Tongue (tissue), 1 donor: ENCODE measurements at regions not wholly inside any gene's neighbourhood (a gene's known extent, or its start where the extent isn't known, plus 50 kb on each side); places are given as distances from the start of the nearest gene placed in this dataset.
"Not testable (repeated sequence)": the region's sequence is repeated elsewhere in the genome, so short reads cannot be mapped to it uniquely, and the experiment has no call there.

Experiments
- DNase-seq: peaks from one replicate; pipeline ENCODE4 v3.0.0-alpha.2; 2015

GRCh38 chr1:104028416-104029035, 278.8 kb downstream of the AMY1C start:
- no peak for DNase-seq

DNA sequence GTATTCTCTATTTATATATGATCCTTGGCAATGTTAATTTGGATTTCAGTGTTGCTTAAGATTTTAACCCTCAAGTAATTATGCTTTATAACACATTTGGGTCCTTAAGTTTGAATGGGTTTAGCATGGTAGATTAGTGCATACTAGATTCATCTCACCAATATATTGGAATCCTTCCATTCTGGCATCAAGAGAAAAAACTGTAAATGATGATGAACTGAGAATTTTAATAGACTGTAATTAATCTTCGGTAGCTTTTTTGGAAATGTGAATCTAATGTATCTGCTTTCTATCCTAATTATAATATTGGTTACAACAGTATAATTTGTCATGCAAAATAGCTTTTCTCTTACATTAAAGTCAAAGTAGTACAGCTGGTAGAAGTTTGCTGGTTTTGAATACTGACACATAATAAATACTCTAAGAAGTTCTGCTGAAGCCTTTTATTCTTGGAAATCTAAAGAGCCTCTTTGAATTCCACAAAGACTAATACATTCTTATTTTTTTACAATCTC, 279.8 kb downstream of the AMY1C start:
- DNase-seq: no peak

DNA sequence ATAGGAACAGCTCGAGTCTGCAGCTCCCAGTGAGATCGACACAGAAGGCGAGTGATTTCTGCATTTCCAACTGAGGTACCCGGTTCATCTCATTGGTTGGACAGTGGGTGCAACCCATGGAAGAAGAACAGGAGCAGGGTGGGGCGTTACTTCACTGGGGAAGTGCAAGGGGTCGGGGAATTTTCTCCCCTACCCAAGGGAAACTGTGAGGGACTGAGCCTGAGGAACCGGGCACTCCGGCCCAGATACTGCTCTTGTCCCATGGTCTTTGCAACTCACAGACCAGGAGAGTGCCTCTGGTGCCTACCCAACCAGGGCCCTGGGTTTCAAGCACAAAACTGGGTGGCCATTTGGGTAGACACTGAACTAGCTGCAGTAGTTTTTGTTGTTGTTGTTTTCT, 307.1 kb downstream of the AMY1C start:
- DNase-seq: no peak

GRCh38 chr1:104057219-104057898, 307.7 kb downstream of the AMY1C start:
- DNase-seq: not testable (repeated sequence)

- DNase-seq: not testable (repeated sequence)
Measured at GRCh38 chr1:104061637-104062036, 311.9 kb downstream of the AMY1C start.

- no peak for DNase-seq
Measured at GRCh38 chr1:104064399-104064798, 314.7 kb downstream of the AMY1C start.

DNA sequence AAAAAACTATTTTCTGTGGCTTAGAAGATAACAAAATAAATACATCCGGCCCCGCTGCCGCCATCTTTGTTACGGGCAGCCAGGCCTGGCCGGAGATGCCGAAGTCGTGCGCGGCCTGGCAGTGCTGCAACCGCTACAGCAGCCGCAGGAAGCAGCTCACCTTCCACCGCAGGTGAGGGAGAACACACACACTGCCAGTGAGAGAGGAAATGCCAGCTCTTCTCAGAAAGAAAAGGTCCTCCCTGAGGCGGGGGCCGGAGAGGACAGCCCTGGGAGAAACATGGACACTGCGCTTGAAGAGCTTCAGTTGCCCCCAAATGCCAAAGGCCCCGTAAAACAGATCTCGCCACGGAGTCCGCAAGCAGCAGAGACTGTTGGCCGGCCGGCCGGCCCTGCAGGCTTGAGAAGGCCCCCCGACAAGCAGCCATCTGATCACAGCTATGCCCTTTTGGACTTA, 323.2 kb downstream of the AMY1C start:
- DNase-seq: no peak

DNA sequence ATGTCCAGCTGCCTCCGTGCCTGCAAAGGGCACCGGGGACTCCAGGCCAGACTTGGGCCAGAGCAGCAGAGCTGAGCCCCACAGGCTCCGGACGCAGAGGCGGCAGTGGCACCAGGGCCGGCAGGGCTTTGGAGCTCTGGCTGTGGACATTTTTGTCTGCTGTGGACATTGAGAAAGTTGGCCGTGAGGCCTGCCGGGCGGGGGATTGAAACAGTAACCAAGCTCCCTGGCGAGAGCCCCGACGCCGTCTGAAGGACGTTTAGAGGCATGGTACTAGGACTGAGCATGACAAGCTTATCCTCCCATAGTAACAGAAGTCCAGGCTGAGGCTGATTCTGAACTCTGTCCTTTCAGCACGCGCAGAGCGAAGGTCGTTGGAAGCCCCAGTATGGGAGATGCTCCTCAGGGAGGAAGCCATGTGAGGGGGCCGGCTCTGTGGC, 323.8 kb downstream of the AMY1C start:
- no peak for DNase-seq

DNA sequence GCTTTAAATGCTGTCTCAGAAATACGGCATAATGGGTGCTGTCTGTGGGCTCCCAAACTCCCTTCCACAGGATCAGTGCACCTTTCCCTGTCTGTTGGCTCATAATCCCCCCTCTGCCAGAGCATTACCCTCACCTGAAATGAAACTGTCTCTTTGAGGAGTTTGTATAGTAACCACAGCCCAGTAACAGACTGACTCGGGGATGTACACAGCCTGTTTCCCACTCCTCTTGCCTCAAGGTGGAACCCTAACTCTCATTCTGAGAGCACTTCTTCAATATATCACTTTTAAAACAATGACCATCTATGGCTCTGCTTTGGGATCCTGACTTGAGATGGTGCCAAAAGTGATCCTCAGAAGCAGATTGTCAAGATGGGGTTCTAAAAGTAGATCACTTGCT, 332.5 kb downstream of the AMY1C start:
- DNase-seq: no peak

DNA sequence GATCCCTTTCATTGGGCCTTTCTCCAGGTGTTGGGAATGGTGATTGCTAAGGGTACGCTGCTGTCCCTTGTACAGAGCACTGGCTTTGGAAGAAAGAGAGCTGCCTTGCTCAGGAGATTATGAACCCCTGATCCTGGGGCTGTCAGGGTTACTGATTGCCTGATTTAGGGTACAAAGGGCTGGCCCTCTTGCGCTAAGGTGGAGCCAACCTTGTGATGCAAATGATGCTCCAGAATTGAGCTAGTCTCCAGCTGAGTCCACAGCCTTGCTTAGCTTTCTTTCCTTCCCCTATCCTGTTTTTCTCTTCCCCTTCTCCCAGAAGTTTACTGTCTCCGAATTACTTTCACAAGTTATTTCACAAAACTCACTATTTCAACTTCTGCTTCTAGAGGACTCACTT, 334.7 kb downstream of the AMY1C start:
- no peak for DNase-seq

DNA sequence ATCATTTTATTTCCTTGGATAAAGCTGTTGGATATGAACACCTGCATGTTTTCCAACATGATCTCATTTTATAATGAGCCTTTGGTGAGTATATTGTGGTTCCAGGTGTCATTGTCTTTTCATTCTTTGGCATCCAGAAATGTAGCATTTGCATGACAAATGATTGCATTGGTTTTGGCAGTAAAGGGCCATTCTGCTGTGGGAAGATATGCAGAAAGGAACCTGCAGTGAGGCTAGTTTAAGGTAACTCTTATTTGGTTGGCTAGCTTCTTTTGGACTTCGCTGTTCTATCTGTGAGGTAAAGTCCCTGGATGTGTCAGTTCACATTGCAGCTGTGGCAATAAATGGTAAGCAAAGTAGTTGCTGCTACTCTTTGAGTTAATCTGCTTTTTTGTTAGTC, 343.0 kb downstream of the AMY1C start:
- peak; percentile 41 for DNase-seq

DNA sequence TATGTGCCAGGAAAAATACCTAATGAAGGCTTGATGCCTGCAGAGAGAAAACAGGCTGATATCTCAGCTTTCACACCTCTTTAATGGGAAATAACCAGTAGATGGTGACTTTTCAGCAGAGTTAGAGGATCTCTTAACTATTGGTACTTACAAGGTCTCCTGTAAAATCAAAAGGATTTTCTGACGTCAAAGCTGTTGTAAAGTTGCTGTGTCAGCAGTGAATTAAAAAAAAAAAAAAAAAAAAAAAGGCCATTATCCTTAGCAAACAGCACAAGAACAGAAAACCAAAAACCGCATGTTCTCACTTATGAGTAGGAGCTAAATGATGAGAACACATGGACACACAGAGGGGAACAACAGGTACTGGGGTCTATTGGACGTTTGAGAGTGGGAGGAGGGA, 349.1 kb downstream of the AMY1C start:
- DNase-seq: no peak

- DNase-seq: no peak
Measured at GRCh38 chr1:104100115-104100514, 350.4 kb downstream of the AMY1C start.

- no peak for DNase-seq
Measured at GRCh38 chr1:104105465-104105864, 355.8 kb downstream of the AMY1C start.

DNA sequence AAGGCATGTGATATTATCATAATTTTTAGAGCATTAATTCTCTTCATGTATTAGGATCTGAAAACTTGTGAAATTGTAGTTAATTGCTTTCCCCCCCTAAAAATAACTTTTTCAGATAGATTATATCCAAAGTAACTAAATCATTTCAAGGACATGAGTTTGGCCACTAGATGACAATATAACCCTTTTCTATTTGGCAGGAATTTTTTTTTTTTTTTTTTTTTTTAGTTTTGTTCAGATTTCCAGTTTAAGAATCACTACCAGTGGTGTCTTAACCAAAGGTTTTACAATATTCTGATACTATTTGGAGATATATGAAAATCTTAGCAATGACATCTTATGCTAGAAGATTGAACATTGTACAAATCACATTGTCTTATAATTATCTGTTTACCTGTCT, 370.8 kb downstream of the AMY1C start:
- DNase-seq: no peak

DNA sequence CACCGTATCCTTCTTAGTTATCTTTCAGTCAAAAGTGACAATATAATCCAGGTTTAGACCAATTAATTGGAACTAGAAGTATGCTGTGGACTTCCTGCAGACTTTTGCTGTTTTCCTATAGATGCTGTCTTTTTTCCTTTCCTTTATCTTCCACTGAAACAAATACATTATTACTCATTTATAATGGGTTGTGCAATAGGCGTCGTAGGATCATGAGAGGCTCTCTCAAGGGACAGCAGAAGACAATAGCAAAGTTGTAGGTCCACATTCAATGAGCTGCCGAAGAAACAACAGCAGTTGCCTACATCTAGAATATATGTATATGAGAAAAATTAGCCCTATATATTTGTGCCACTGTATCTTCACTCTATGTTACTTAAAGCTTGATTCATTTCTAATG, 371.6 kb downstream of the AMY1C start:
- DNase-seq: no peak

DNA sequence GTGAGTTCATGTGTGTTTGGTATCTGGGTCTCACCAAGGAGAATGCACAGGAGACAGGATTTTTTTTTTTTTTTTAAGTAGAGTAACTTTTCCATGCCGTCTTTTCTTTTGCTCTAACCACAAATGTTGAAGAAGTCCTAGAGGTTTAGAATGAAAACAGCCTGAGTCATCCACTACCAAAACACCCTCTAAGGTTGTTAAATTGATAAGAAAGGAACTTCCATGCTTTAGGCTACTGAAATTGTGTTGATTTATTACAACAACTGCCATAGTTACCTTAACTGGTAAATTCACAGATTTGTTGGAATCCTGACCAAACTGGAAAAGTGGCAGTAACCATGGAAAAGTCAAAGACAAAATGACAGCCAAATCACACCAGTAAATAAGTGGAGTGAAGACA, 375.6 kb downstream of the AMY1C start:
- DNase-seq: no peak

GRCh38 chr1:104125970-104126369, 376.3 kb downstream of the AMY1C start:
- DNase-seq: no peak

GRCh38 chr1:104132382-104132973, 382.8 kb downstream of the AMY1C start:
- DNase-seq: peak; percentile 62

DNA sequence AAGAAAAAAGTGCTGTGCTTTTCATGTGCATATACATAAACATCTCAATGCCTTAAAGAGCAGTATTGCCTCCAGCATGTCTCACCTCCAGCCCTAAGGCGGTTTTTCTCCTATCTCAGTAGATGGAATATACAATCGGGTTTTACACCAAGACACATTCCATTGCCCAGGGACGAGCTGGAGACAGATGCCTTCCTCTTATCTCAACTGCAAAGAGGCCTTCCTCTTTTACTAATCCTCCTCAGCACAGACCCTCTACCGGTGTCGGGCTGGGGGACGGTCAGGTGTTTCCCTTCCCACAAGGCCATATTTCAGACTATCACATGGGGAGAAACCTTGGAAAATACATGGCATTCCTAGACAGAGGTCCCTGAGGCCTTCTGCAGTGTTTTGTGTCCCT, 385.3 kb downstream of the AMY1C start:
- DNase-seq: not testable (repeated sequence)

DNA sequence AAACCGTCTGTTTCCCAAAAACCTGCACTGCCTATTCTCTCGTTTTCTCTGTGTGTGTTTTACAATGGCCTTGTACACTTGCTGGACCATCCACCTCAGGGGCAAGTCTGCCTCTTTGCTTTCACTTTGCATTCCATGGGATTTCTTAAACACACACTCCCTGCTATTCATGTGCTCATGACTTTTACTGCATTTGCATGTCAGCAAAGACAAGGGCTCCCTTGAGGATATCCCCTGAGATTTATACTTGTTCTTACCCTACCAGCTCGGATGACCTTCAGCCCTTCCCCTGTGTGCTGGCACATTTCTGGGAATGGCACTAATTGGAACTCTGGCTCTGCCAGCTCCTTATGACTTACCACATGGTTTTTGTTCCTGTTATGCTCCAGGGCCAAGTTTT, 386.9 kb downstream of the AMY1C start:
- no peak for DNase-seq

- DNase-seq: no peak
Measured at GRCh38 chr1:104156738-104157137, 407.0 kb downstream of the AMY1C start.

DNA sequence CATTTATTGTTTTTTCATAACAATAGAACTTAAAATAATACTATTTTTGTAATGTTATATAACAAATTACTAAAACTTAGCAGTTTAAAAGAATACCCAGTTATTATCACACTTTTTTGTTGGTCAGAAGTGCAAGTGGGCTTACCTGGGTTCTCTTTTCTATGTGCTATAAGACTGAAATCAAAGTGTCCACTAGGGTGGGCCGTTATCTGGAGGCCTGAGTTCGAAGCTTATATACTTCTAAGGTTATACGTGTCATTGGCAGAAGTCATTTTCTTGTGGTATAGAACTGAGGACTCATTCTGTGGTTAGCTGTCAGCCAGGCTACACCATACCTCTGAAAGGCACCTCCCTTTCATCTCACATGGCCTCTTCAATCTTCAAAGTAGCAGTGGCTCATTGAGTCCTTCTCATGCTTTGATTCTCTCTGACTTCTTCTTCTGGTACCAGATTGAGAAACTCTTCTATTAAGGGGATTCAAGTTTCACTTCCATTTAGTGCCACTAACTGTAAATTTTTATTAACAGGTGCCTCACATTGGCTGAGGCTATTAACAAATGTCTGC, 414.3 kb downstream of the AMY1C start:
- DNase-seq: no peak
